Activated CD4-positive, alpha-beta T cell treated with anti-CD3 and anti-CD28 coated beads, Interleukin-10, Interleukin-2, amounts not matched to agents 100 ng/mL and 50 ng/mL, durations not matched to agents 16 hours and 8 hours (primary cell): ENCODE measurements at regions not wholly inside any gene's neighbourhood (a gene's known extent, or its start where the extent isn't known, plus 50 kb on each side); places are given as distances from the start of the nearest gene placed in this dataset.

Source experiments
- DNase-seq: peaks from one replicate; pipeline ENCODE4 v3.0.0-alpha.2; 2020

DNA sequence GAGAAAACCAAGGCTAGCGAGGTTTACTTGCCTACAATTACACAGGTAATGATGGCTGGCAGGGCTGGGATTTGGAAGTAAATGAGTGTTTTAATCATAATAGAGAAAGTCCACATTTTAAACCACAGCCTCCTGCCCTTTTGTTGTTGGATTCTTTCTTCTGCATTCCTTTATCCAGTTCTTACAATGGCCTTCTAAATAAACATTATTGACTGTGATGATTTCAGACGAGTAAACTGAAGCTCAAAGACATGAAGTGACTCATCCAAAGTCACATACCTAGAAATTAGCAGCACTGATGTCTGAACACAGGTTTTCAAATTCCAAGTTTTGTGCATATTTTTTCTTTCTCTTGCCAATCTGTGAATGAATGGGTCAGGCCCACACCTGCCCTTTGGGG is 51.2 kb upstream of the C1QTNF7 start:
- no peak for DNase-seq
